ENCODE measurements at regions not wholly inside any gene's neighbourhood (a gene's known extent, or its start where the extent isn't known, plus 50 kb on each side); places are given as distances from the start of the nearest gene placed in this dataset.
A peak's percentile ranks its signal among the peaks of the same experiment; 100 is the strongest.
"Not testable (repeated sequence)": the region's sequence is repeated elsewhere in the genome, so short reads cannot be mapped to it uniquely, and the experiment has no call there.

GRCh38 chr6:112591329-112591728 is 244.2 kb downstream of the RFPL4B start:
- no peak for DNase-seq

- DNase-seq = no peak
These were observed 245.0 kb downstream of the RFPL4B start for GRCh38 chr6:112592159-112592558.

- DNase-seq = no peak
These were observed 247.9 kb downstream of the RFPL4B start for GRCh38 chr6:112594886-112595594.

- DNase-seq = no peak
These were observed 248.7 kb downstream of the RFPL4B start for GRCh38 chr6:112595841-112596240.

- DNase-seq = no peak
These were observed 250.0 kb downstream of the RFPL4B start for GRCh38 chr6:112597176-112597575.

- no peak for DNase-seq
These were observed 253.0 kb downstream of the RFPL4B start for GRCh38 chr6:112600168-112600567.

- DNase-seq = no peak
These were observed 256.6 kb downstream of the RFPL4B start for GRCh38 chr6:112603726-112604125.

GRCh38 chr6:112606656-112607435 is 259.7 kb downstream of the RFPL4B start:
- no peak for DNase-seq

- DNase-seq = not testable (repeated sequence)
These were observed 261.8 kb downstream of the RFPL4B start for GRCh38 chr6:112608925-112609324.

- DNase-seq = no peak
These were observed 266.3 kb downstream of the RFPL4B start for GRCh38 chr6:112613410-112613809.

GRCh38 chr6:112618849-112619248 is 271.7 kb downstream of the RFPL4B start:
- no peak for DNase-seq

- no peak for DNase-seq
These were observed 273.9 kb downstream of the RFPL4B start for GRCh38 chr6:112620812-112621569.

- no peak for DNase-seq
These were observed 274.9 kb downstream of the RFPL4B start for GRCh38 chr6:112622036-112622435.

GRCh38 chr6:112626468-112627082 is 279.4 kb downstream of the RFPL4B start:
- peak; percentile 1 for DNase-seq

GRCh38 chr6:112634376-112634775 is 287.2 kb downstream of the RFPL4B start:
- DNase-seq = no peak

GRCh38 chr6:112636650-112637262 is 289.6 kb downstream of the RFPL4B start:
- no peak for DNase-seq

- DNase-seq = no peak
These were observed 292.3 kb downstream of the RFPL4B start for GRCh38 chr6:112639391-112639831.

GRCh38 chr6:112640891-112641290 is 293.8 kb downstream of the RFPL4B start:
- DNase-seq = no peak

GRCh38 chr6:112649853-112650252 is 302.7 kb downstream of the RFPL4B start:
- DNase-seq = no peak

GRCh38 chr6:112651239-112651638 is 304.1 kb downstream of the RFPL4B start:
- DNase-seq = no peak

- no peak for DNase-seq
These were observed 312.8 kb downstream of the RFPL4B start for GRCh38 chr6:112659912-112660311.

GRCh38 chr6:112660626-112661025 is 313.5 kb downstream of the RFPL4B start:
- no peak for DNase-seq

GRCh38 chr6:112663698-112664097 is 316.6 kb downstream of the RFPL4B start:
- DNase-seq = no peak

All from activated CD4-positive, alpha-beta T cell treated with anti-CD3 and anti-CD28 coated beads, Interleukin-2, Interleukin-6, amounts not matched to agents 100 ng/mL and 50 ng/mL, durations not matched to agents 16 hours and 8 hours (primary cell).